ENCODE measurements at regions not wholly inside any gene's neighbourhood (a gene's known extent, or its start where the extent isn't known, plus 50 kb on each side); places are given as distances from the start of the nearest gene placed in this dataset.

GRCh38 chr4:54844911-54845310 lies 187.2 kb downstream of the KIT start:
- no peaks in the 10 kb centered on the region for H3K4me1 ChIP-seq (ENCODE audit: control insufficient read depth in 1 of 2, insufficient read depth in 2 of 2, low read length in 2 of 2)
- H3K9me2 ChIP-seq (ENCODE audit: insufficient read depth) = no peaks in the 10 kb centered on the region
- TF ChIP-seq MAX (IDR thresholded peaks at IDR 0.05) (no peak), FOSL1 (IDR thresholded peaks at IDR 0.05; ENCODE audit: low read depth) (no peak), SP1 (IDR thresholded peaks at IDR 0.05; ENCODE audit: low read depth) (no peak), TCF7L2 (IDR thresholded peaks at IDR 0.05; ENCODE audit: borderline replicate concordance, extremely low read depth, insufficient read depth, insufficient read length) (no peak), POLR2A (IDR thresholded peaks at IDR 0.05; ENCODE audit: borderline replicate concordance, extremely low read depth, insufficient read depth, insufficient read length) (no peak), SRF (IDR thresholded peaks at IDR 0.05; ENCODE audit: low read depth) (no peak)
- no peak overlapping the region for H3K27ac ChIP-seq (ENCODE audit: low read depth, low read length)
- RAD21 ChIA-PET (ENCODE audit: low non-redundant PET in 1 of 2, low total read pairs in 2 of 2, uncharacterized antibody in 2 of 2, unreplicated experiment in 2 of 2) = no interaction called here
- peaks cover 10% of the 10 kb centered on the region for H3K27me3 ChIP-seq (ENCODE audit: insufficient read depth, low read length)
- H2AFZ ChIP-seq (ENCODE audit: low read depth, low read length, poor library complexity, severe bottlenecking) = no peak overlapping the region
- no peak overlapping the region for H3K4me2 ChIP-seq (ENCODE audit: low read length)
- H3K9ac ChIP-seq (ENCODE audit: low read length) = no peak overlapping the region
- intact Hi-C loops (cut with micrococcal nuclease) = no loop called here
- ATAC-seq (no peak), DNase-seq (ENCODE audit: low read depth, low spot score) (no peak)
- H3K9me3 ChIP-seq (ENCODE audit: control insufficient read depth in 1 of 2, insufficient read depth in 1 of 2, low read depth in 1 of 2, low read length in 2 of 2) = no peaks in the 10 kb centered on the region
- H4K20me1 ChIP-seq (ENCODE audit: insufficient read depth) = no peaks in the 10 kb centered on the region
- no peaks in the 10 kb centered on the region for H3K79me2 ChIP-seq (ENCODE audit: insufficient read depth, low read length)
- no peaks in the 10 kb centered on the region for H3K36me3 ChIP-seq (ENCODE audit: control insufficient read depth in 1 of 2, insufficient read depth in 2 of 2, low read length in 2 of 2)
- POLR2A ChIA-PET = no interaction called here
- CTCF ChIA-PET = no interaction called here
- no TSS peak for BruUV-seq (replicated peaks)
- H3K4me3 ChIP-seq (replicated peaks in 1 of 2; ENCODE audit: low read depth in 1 of 2, low read length in 2 of 2) = no peak overlapping the region

GRCh38 chr4:54843946-54844345 lies 186.2 kb downstream of the KIT start:
- ATAC-seq = no peak
- Histone ChIP-seq H3K9ac (ENCODE audit: low read length) (no peak overlapping the region), H3K4me3 (replicated peaks in 1 of 2; ENCODE audit: low read depth in 1 of 2, low read length in 2 of 2) (no peak overlapping the region), H3K79me2 (ENCODE audit: insufficient read depth, low read length) (no peaks in the 10 kb centered on the region), H4K20me1 (ENCODE audit: insufficient read depth) (no peaks in the 10 kb centered on the region), H3K9me3 (ENCODE audit: control insufficient read depth in 1 of 2, insufficient read depth in 1 of 2, low read depth in 1 of 2, low read length in 2 of 2) (no peaks in the 10 kb centered on the region), H3K9me2 (ENCODE audit: insufficient read depth) (no peaks in the 10 kb centered on the region), H3K27ac (ENCODE audit: low read depth, low read length) (no peak overlapping the region), H3K4me2 (ENCODE audit: low read length) (no peak overlapping the region), H2AFZ (ENCODE audit: low read depth, low read length, poor library complexity, severe bottlenecking) (no peak overlapping the region), H3K36me3 (ENCODE audit: control insufficient read depth in 1 of 2, insufficient read depth in 2 of 2, low read length in 2 of 2) (no peaks in the 10 kb centered on the region), H3K27me3 (ENCODE audit: insufficient read depth, low read length) (0 out of 2 replicates have a peak, but pooled peaks cover 1% of the 10 kb centered on the region), H3K4me1 (ENCODE audit: control insufficient read depth in 1 of 2, insufficient read depth in 2 of 2, low read length in 2 of 2) (no peaks in the 10 kb centered on the region)
- BruUV-seq (replicated peaks) = no TSS peak
- no peak for DNase-seq (ENCODE audit: low read depth, low spot score)
- RAD21 ChIA-PET (ENCODE audit: low non-redundant PET in 1 of 2, low total read pairs in 2 of 2, uncharacterized antibody in 2 of 2, unreplicated experiment in 2 of 2) = no interaction called here
- POLR2A ChIA-PET = no interaction called here
- CTCF ChIA-PET = no interaction called here
- intact Hi-C loops (cut with micrococcal nuclease) = no loop called here
- TF ChIP-seq SIN3A (IDR thresholded peaks at IDR 0.05; ENCODE audit: low read depth) (no peak), MAX (IDR thresholded peaks at IDR 0.05) (no peak), REST (IDR thresholded peaks at IDR 0.05; ENCODE audit: low read depth) (no peak), TCF7L2 (IDR thresholded peaks at IDR 0.05; ENCODE audit: borderline replicate concordance, extremely low read depth, insufficient read depth, insufficient read length) (no peak), EZH2 (IDR thresholded peaks at IDR 0.05) (no peak), POLR2A (IDR thresholded peaks at IDR 0.05; ENCODE audit: borderline replicate concordance, extremely low read depth, insufficient read depth, insufficient read length) (no peak), ZFX (IDR thresholded peaks at IDR 0.05) (no peak), CEBPB (IDR thresholded peaks at IDR 0.05; ENCODE audit: low read depth) (no peak), EGR1 (IDR thresholded peaks at IDR 0.05; ENCODE audit: low read depth) (no peak), POLR2AphosphoS5 (IDR thresholded peaks at IDR 0.05; ENCODE audit: low read depth, low read length) (no peak), CBX3 (IDR thresholded peaks at IDR 0.05; ENCODE audit: low read depth) (no peak), CTCF (IDR thresholded peaks at IDR 0.05 in 2 of 3, conservative IDR thresholded peaks at IDR 0.05 in 1 of 3; ENCODE audit: borderline replicate concordance in 1 of 3, insufficient read depth in 1 of 3, low read depth in 2 of 3, low read length in 2 of 3) (no peak), ELF1 (IDR thresholded peaks at IDR 0.05; ENCODE audit: borderline replicate concordance, low read depth) (no peak), JUND (IDR thresholded peaks at IDR 0.05) (no peak), FOSL1 (IDR thresholded peaks at IDR 0.05; ENCODE audit: low read depth) (no peak)
